ENCODE measurements at regions not wholly inside any gene's neighbourhood (a gene's known extent, or its start where the extent isn't known, plus 50 kb on each side); places are given as distances from the start of the nearest gene placed in this dataset.

GRCh38 chr18:22467760-22468553 lies 50.2 kb upstream of the CTAGE1 start:
- no peaks in the 10 kb centered on the region for H3K79me1 ChIP-seq (ENCODE audit: low read length)
- DNase-seq, result no peak
- no peak overlapping the region for H3K23ac ChIP-seq (ENCODE audit: low read length)
- no peak overlapping the region for H2BK5ac ChIP-seq (ENCODE audit: low read length)
- no peak overlapping the region for H3K4me2 ChIP-seq (ENCODE audit: low read length)
- H3K9ac ChIP-seq (ENCODE audit: low read length), result no peak overlapping the region
- no peaks in the 10 kb centered on the region for H3K36me3 ChIP-seq (ENCODE audit: control insufficient read depth, insufficient read depth, low read length)
- H2AK5ac ChIP-seq (ENCODE audit: low read length), result no peak overlapping the region
- H3K4me1 ChIP-seq (ENCODE audit: control insufficient read depth, low read depth, low read length), result no peaks in the 10 kb centered on the region
- no peak overlapping the region for H3K18ac ChIP-seq (ENCODE audit: low read length)
- no peak overlapping the region for H2BK15ac ChIP-seq (replicated peaks; ENCODE audit: low read depth)
- no peak overlapping the region for H3K4me3 ChIP-seq (ENCODE audit: low read length)
- no peak overlapping the region for H4K5ac ChIP-seq (ENCODE audit: low read length)
- H3K4ac ChIP-seq (ENCODE audit: low read depth, low read length), result no peak overlapping the region
- H4K8ac ChIP-seq (ENCODE audit: low read depth, low read length), result no peak overlapping the region
- no peaks in the 10 kb centered on the region for H3K79me2 ChIP-seq (ENCODE audit: control insufficient read depth, insufficient read depth, low read length)
- no peak overlapping the region for H3K56ac ChIP-seq (ENCODE audit: low read length)
- H2BK120ac ChIP-seq (ENCODE audit: low read depth, low read length), result no peak overlapping the region
- no CpG with 5 or more reads among the region's 8 CpGs for WGBS (ENCODE audit: extremely low coverage, insufficient coverage, low lambda C conversion rate)
- no peaks in the 10 kb centered on the region for H3K27me3 ChIP-seq (ENCODE audit: insufficient read depth, low read length, poor library complexity)
- no peak overlapping the region for H3K27ac ChIP-seq (ENCODE audit: low read depth, low read length)

DNA sequence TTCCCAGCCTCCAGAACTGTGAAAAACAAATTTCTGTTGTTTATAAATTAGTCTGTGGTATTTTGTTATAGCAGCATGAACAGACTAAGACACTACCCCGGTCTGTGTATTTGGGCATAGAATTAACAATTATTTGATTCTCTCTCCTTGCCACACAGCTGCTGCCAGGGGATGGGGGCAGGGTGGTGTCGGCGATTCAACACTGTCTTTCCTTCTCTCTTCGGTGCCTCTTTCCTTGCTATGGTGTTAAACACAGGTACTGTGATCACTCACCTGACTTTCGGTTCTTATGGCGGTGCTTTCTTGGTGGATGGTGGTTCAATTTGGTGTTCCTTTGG lies 50.8 kb upstream of the CTAGE1 start:
- no peak overlapping the region for H3K27ac ChIP-seq (ENCODE audit: low read depth, low read length)
- no peaks in the 10 kb centered on the region for H3K79me2 ChIP-seq (ENCODE audit: control insufficient read depth, insufficient read depth, low read length)
- no peak overlapping the region for H3K56ac ChIP-seq (ENCODE audit: low read length)
- no peak overlapping the region for H3K23ac ChIP-seq (ENCODE audit: low read length)
- no peak overlapping the region for H2BK120ac ChIP-seq (ENCODE audit: low read depth, low read length)
- H3K9ac ChIP-seq (ENCODE audit: low read length), result no peak overlapping the region
- H3K4me2 ChIP-seq (ENCODE audit: low read length), result no peak overlapping the region
- no peak overlapping the region for H4K8ac ChIP-seq (ENCODE audit: low read depth, low read length)
- no peaks in the 10 kb centered on the region for H3K27me3 ChIP-seq (ENCODE audit: insufficient read depth, low read length, poor library complexity)
- H4K5ac ChIP-seq (ENCODE audit: low read length), result no peak overlapping the region
- WGBS (ENCODE audit: extremely low coverage, insufficient coverage, low lambda C conversion rate), result no CpG with 5 or more reads among the region's 6 CpGs
- H2BK5ac ChIP-seq (ENCODE audit: low read length), result no peak overlapping the region
- no peak for DNase-seq
- no peaks in the 10 kb centered on the region for H3K4me1 ChIP-seq (ENCODE audit: control insufficient read depth, low read depth, low read length)
- H3K36me3 ChIP-seq (ENCODE audit: control insufficient read depth, insufficient read depth, low read length), result no peaks in the 10 kb centered on the region
- no peak overlapping the region for H2BK15ac ChIP-seq (replicated peaks; ENCODE audit: low read depth)
- no peak overlapping the region for H3K4ac ChIP-seq (ENCODE audit: low read depth, low read length)
- no peak overlapping the region for H2AK5ac ChIP-seq (ENCODE audit: low read length)
- H3K79me1 ChIP-seq (ENCODE audit: low read length), result no peaks in the 10 kb centered on the region
- H3K18ac ChIP-seq (ENCODE audit: low read length), result no peak overlapping the region
- H3K4me3 ChIP-seq (ENCODE audit: low read length), result no peak overlapping the region

GRCh38 chr18:22469061-22469734 lies 51.5 kb upstream of the CTAGE1 start:
- DNase-seq, result no peak
- WGBS (ENCODE audit: extremely low coverage, insufficient coverage, low lambda C conversion rate), result no CpG with 5 or more reads among the region's 6 CpGs

GRCh38 chr18:22469926-22470247 lies 52.2 kb upstream of the CTAGE1 start:
- no peaks in the 10 kb centered on the region for H3K79me2 ChIP-seq (ENCODE audit: control insufficient read depth, insufficient read depth, low read length)
- WGBS (ENCODE audit: extremely low coverage, insufficient coverage, low lambda C conversion rate), result no CpG with 5 or more reads among the region's 4 CpGs
- no peak overlapping the region for H3K18ac ChIP-seq (ENCODE audit: low read length)
- H2BK15ac ChIP-seq (replicated peaks; ENCODE audit: low read depth), result no peak overlapping the region
- no peak overlapping the region for H3K56ac ChIP-seq (ENCODE audit: low read length)
- no peak overlapping the region for H4K8ac ChIP-seq (ENCODE audit: low read depth, low read length)
- H3K27me3 ChIP-seq (ENCODE audit: insufficient read depth, low read length, poor library complexity), result no peaks in the 10 kb centered on the region
- H2BK5ac ChIP-seq (ENCODE audit: low read length), result no peak overlapping the region
- H3K4ac ChIP-seq (ENCODE audit: low read depth, low read length), result no peak overlapping the region
- H3K23ac ChIP-seq (ENCODE audit: low read length), result no peak overlapping the region
- no peak overlapping the region for H2AK5ac ChIP-seq (ENCODE audit: low read length)
- no peak overlapping the region for H2BK120ac ChIP-seq (ENCODE audit: low read depth, low read length)
- no peak overlapping the region for H3K4me2 ChIP-seq (ENCODE audit: low read length)
- no peak overlapping the region for H3K27ac ChIP-seq (ENCODE audit: low read depth, low read length)
- H3K4me1 ChIP-seq (ENCODE audit: control insufficient read depth, low read depth, low read length), result no peaks in the 10 kb centered on the region
- no peaks in the 10 kb centered on the region for H3K79me1 ChIP-seq (ENCODE audit: low read length)
- DNase-seq, result no peak
- H3K9ac ChIP-seq (ENCODE audit: low read length), result no peak overlapping the region
- H3K4me3 ChIP-seq (ENCODE audit: low read length), result no peak overlapping the region
- H4K5ac ChIP-seq (ENCODE audit: low read length), result no peak overlapping the region
- no peaks in the 10 kb centered on the region for H3K36me3 ChIP-seq (ENCODE audit: control insufficient read depth, insufficient read depth, low read length)

More at GRCh38 chr18:22469061-22469734, 51.5 kb upstream of the CTAGE1 start:
- no peaks in the 10 kb centered on the region for H3K79me2 ChIP-seq (ENCODE audit: control insufficient read depth, insufficient read depth, low read length)
- H3K23ac ChIP-seq (ENCODE audit: low read length), result no peak overlapping the region
- H4K5ac ChIP-seq (ENCODE audit: low read length), result no peak overlapping the region
- H2BK5ac ChIP-seq (ENCODE audit: low read length), result no peak overlapping the region
- H2BK120ac ChIP-seq (ENCODE audit: low read depth, low read length), result no peak overlapping the region
- no peak overlapping the region for H3K4me2 ChIP-seq (ENCODE audit: low read length)
- no peaks in the 10 kb centered on the region for H3K79me1 ChIP-seq (ENCODE audit: low read length)
- H3K27ac ChIP-seq (ENCODE audit: low read depth, low read length), result no peak overlapping the region
- no peak overlapping the region for H3K4me3 ChIP-seq (ENCODE audit: low read length)
- H3K9ac ChIP-seq (ENCODE audit: low read length), result no peak overlapping the region
- no peak overlapping the region for H4K8ac ChIP-seq (ENCODE audit: low read depth, low read length)
- no peaks in the 10 kb centered on the region for H3K27me3 ChIP-seq (ENCODE audit: insufficient read depth, low read length, poor library complexity)
- no peak overlapping the region for H2BK15ac ChIP-seq (replicated peaks; ENCODE audit: low read depth)
- H3K4me1 ChIP-seq (ENCODE audit: control insufficient read depth, low read depth, low read length), result no peaks in the 10 kb centered on the region
- H2AK5ac ChIP-seq (ENCODE audit: low read length), result no peak overlapping the region
- H3K36me3 ChIP-seq (ENCODE audit: control insufficient read depth, insufficient read depth, low read length), result no peaks in the 10 kb centered on the region
- H3K18ac ChIP-seq (ENCODE audit: low read length), result no peak overlapping the region
- H3K56ac ChIP-seq (ENCODE audit: low read length), result no peak overlapping the region
- H3K4ac ChIP-seq (ENCODE audit: low read depth, low read length), result no peak overlapping the region

- Histone ChIP-seq H3K27ac (ENCODE audit: low read depth, low read length) (no peak overlapping the region), H3K36me3 (ENCODE audit: control insufficient read depth, insufficient read depth, low read length) (no peaks in the 10 kb centered on the region), H4K8ac (ENCODE audit: low read depth, low read length) (no peak overlapping the region), H3K4me3 (ENCODE audit: low read length) (no peak overlapping the region), H2AK5ac (ENCODE audit: low read length) (no peak overlapping the region), H3K4ac (ENCODE audit: low read depth, low read length) (no peak overlapping the region), H3K4me2 (ENCODE audit: low read length) (no peak overlapping the region), H3K18ac (ENCODE audit: low read length) (no peak overlapping the region), H3K79me1 (ENCODE audit: low read length) (no peaks in the 10 kb centered on the region), H2BK15ac (replicated peaks; ENCODE audit: low read depth) (no peak overlapping the region), H3K23ac (ENCODE audit: low read length) (no peak overlapping the region), H4K5ac (ENCODE audit: low read length) (no peak overlapping the region), H3K27me3 (ENCODE audit: insufficient read depth, low read length, poor library complexity) (no peaks in the 10 kb centered on the region), H3K56ac (ENCODE audit: low read length) (no peak overlapping the region), H2BK5ac (ENCODE audit: low read length) (no peak overlapping the region), H3K4me1 (ENCODE audit: control insufficient read depth, low read depth, low read length) (no peaks in the 10 kb centered on the region), H2BK120ac (ENCODE audit: low read depth, low read length) (no peak overlapping the region), H3K9ac (ENCODE audit: low read length) (no peak overlapping the region), H3K79me2 (ENCODE audit: control insufficient read depth, insufficient read depth, low read length) (no peaks in the 10 kb centered on the region)
- no CpG with 5 or more reads among the region's 12 CpGs for WGBS (ENCODE audit: extremely low coverage, insufficient coverage, low lambda C conversion rate)
- DNase-seq, result no peak
Measured at GRCh38 chr18:22470248-22471235, 52.8 kb upstream of the CTAGE1 start.

Data from mesendoderm (in vitro differentiated cells).